DMS53 treated with DMSO at 0.1 percent for 48 hours (cell line): ENCODE measurements at regions not wholly inside any gene's neighbourhood (a gene's known extent, or its start where the extent isn't known, plus 50 kb on each side); places are given as distances from the start of the nearest gene placed in this dataset.
"Not testable (repeated sequence)": the region's sequence is repeated elsewhere in the genome, so short reads cannot be mapped to it uniquely, and the experiment has no call there.

Experiments
- DNase-seq: peaks from one replicate; lab custom pipeline; 2025; ENCODE audit not compliant: unreplicated experiment; lab: John Stamatoyannopoulos, UW

- no peak for DNase-seq
Observed at GRCh38 chr11:115631609-115632008, 127.4 kb upstream of the CADM1 start.

DNA sequence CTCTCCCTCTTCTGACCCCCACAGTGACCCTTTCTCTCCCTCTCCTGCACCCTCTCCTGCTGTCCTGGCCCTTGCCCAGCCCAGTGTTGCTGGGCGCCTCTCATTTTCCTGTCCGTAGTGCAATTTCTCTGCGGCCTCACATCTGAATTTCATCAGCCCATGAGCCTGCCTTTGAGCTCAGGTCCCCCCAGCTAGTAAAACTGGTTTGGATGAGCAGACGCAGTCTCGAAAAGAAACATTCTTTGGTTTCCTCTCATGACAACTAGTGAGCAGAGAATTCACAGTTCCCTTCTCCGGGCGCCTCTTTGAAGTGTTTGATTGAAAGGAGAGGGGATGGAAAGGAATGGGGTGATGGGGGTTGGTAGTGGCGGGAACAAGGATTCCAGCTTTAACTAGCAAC lies 126.0 kb upstream of the CADM1 start:
- no peak for DNase-seq

DNA sequence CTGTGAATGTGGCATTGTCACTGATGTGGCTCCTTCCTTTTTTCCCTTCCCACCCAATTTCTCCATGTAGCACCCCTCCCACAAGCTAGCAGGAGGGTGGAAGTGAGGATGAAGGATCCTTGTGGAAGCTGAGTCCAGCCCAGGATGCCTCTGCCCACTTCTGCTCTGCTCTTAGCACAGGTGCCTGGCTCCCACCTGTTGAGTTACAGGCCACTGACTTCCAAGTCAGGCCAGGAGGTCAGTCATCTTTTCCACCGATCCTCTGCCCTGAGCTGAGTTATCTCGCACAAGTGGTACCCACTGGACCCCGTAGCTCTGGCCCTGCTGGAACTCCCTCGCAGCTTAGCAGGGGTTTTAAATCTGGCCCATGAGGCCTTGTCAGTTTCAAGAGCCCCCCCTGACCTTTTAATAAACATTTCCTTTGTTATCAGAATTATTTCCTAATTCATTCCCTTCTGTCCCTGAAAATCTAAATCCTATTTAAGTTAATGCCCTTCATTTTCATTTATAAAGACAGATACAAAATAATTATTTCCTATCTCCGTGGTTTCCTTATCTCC lies 125.3 kb upstream of the CADM1 start:
- no peak for DNase-seq

DNA sequence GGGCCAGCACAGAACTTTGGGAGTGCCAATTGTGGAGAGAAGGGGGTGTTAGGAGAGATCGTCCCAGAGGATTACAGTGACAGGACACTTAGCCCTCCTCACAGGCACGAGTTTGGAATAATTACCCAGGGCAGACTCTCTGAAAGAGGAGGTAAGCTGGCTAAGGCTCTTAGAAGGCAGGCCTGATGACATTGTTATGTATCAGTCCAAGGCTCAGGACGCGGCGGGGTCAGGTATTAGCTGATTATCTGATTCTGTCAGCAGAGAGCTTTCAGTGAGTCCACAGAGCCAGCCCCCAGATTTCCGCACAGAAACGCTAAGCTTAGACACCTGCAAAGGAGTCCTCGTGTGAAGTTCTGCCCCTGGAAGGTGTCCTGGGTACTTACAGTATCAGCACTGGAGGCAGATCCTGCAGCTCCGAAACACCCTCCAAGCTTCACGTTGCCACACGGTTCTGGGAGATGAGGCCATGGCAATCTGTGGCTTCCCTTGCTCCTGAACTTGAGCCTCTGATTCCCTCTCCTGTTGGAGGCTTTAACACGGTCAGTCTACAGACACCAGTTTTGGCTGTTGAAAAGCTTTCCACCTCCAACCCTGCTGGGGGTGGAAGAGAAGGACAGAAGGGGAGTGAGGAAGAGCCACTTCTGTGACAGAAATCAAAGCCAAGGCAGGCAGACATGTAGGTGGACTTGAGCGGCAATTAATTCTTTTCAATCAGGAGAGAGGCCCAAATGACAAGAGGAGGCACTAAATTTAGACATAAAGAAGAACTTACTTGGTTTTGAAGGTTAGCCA lies 123.6 kb upstream of the CADM1 start:
- DNase-seq, result no peak

DNA sequence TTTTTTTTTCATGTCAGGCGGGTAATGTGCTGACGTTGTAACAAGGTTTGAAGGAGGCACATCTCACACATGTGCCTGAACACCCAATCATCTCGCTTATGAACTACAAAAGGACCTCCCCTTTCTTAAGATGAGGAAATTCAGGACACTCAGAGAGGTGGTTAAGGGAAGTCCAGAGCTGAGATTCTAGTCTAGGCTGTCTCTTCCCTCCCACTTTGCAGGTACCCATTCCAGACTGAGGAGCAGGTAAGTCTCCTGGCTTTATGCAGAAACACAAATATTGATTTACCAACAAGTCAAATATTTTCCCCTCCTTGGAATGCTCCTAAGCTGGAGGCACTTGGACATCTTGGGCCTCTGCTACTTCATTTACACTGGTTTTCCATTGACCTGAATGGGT lies 122.9 kb upstream of the CADM1 start:
- DNase-seq, result no peak

GRCh38 chr11:115626414-115626813 lies 122.2 kb upstream of the CADM1 start:
- no peak for DNase-seq

GRCh38 chr11:115625502-115625901 lies 121.3 kb upstream of the CADM1 start:
- no peak for DNase-seq

DNA sequence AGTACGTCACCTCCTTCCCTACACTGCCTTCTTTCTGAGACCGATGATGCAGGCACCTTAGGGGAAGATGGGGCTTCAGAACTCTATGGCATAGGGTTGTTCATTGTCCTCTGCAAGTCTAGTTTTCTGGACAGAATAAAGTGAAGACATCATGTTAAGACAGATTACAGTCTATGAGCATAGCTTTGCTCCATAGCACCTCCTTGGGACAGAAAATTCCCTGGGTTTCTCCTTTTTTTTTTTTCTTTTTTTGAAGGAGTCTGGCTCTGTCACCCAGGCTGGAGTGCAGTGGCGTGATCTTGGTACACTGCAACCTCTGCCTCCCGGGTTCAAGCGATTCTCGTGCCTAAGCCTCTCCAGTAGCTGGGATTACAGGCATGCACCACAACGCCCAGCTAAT lies 119.8 kb upstream of the CADM1 start:
- DNase-seq, result no peak

- no peak for DNase-seq
Observed at GRCh38 chr11:115623021-115623451, 118.8 kb upstream of the CADM1 start.

- DNase-seq, result no peak
Observed at GRCh38 chr11:115618428-115618827, 114.2 kb upstream of the CADM1 start.

DNA sequence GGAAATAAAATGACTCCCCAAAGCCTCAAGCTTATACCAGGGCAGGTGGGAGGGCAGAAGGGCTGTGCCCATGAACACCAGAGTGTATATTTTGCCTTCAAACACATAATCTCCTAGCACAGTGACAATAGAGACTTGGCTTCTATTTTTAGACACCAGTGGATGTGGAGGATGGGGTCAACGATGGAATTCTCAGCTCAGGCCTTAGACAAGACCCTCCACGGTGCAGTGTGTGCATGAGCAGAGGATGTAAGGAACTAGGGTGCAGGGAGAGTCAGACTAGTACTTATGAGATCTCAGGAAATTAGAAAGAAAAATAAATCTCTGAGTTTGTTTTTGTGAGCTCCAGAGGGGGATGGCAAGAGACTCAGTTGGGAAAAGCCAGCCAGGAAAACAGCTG lies 113.6 kb upstream of the CADM1 start:
- no peak for DNase-seq

DNA sequence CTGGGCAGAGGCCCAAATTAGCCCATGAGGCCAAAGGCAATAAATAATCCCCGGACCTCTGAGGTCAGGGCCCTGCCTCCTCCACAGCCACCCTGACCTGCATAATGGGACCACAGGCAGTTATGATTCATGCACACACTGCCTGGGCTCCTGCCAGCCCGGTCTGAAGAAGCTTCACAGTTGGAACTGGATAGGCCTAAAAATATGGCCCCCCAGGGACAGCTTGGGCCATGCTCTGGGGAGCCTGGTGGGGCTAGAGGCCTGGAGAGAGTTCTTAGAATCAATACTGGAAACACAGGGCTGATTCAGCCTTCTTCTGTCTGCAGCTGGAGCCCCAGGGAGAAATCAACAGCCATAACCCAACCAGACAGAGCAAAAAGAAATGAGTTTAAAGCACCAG lies 112.8 kb upstream of the CADM1 start:
- no peak for DNase-seq

GRCh38 chr11:115613986-115614632 lies 109.9 kb upstream of the CADM1 start:
- DNase-seq, result peak; percentile 45

- DNase-seq, result no peak
Observed at GRCh38 chr11:115613004-115613403, 108.8 kb upstream of the CADM1 start.

DNA sequence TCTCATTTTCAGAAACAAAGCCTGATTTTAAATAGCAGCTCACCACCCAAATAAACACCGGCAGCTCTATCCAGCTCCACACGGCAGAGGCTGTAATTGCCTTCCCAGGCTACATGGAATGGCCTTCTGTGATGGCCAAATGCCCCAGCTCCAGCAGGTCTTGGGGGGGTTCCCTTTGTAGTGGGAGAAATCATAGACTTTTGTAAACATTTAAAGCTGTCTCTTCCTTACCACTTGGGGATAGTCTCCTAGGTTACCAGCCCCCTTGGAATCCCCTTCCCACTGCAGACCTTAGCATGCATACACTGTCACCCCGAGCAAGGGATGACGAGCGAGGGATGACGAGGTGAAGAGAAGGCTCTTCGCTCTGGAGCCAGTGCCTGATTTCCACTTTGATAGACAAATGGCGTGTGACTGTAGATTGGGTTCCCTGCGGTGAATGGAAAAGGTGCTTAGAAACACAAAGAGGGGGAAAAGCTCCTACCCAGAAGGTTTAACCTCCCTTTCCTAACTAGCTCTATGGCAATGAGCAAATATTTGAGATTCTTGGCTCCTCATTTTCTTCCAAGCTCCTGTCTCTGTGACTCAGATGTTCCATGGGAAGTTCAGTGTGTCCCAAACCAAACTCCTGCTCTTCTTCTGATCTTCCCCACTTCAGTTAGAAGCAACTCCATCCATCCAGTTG lies 108.0 kb upstream of the CADM1 start:
- no peak for DNase-seq

GRCh38 chr11:115611343-115611742 lies 107.1 kb upstream of the CADM1 start:
- DNase-seq, result no peak

- no peak for DNase-seq
Observed at GRCh38 chr11:115610908-115611307, 106.7 kb upstream of the CADM1 start.

GRCh38 chr11:115610234-115610633 lies 106.0 kb upstream of the CADM1 start:
- DNase-seq, result not testable (repeated sequence)

GRCh38 chr11:115608976-115609375 lies 104.8 kb upstream of the CADM1 start:
- no peak for DNase-seq

GRCh38 chr11:115607621-115608221 lies 103.5 kb upstream of the CADM1 start:
- no peak for DNase-seq

DNA sequence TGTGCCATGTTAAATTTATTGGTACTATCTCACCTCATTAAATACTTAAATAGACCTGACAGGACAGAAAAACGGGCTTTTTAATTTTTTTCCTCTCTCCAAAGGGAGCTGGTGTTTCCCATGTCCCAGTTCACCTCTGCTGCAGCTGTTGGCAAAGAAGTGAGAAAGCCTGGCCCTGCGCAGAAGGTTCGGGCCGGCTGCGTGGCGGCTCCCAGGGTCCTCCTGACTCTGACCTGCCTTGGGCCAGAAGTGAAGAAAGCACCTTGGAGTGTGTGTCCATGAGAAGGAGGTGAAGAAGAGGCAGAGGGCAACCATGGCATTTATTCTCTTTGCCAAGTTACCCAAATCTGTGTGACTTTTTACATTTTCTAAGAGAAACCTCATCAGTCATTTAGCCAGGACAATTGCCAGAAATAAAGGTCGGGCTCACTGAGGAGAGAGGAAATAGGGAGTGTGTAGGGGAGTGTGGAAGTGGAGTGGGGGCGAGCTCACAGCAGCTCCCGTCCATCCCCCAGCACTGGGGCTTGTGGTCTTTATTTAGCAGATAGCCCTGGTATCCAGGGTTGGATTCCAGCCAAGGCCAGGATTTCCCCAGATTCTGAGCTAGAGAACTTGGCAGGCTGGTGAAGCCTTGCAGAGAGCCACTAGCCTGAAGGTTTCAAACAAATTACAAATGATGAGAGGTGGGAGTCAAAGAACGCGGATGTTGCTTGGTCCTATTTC lies 102.4 kb upstream of the CADM1 start:
- no peak for DNase-seq
